ENCODE measurements at regions not wholly inside any gene's neighbourhood (a gene's known extent, or its start where the extent isn't known, plus 50 kb on each side); places are given as distances from the start of the nearest gene placed in this dataset.

- H3K9me1 ChIP-seq (ENCODE audit: control insufficient read depth, insufficient read depth, low read length) = no peaks in the 10 kb centered on the region
- no peak for FAIRE-seq
- POLR2A ChIA-PET = no interaction called here
- H3K27ac ChIP-seq (ENCODE audit: extremely low read depth, low read depth, low read length) = no peak overlapping the region
- no peaks in the 10 kb centered on the region for H3K27me3 ChIP-seq (ENCODE audit: control insufficient read depth in 2 of 2, insufficient read depth in 2 of 2, low read length in 2 of 2)
- BruUV-seq (replicated peaks) = no TSS peak
- H3K9me3 ChIP-seq (replicated peaks; ENCODE audit: control insufficient read depth, insufficient read depth, low read depth, low read length) = no peaks in the 10 kb centered on the region; the same call in 1 of the 2 replicates
- no peaks in the 10 kb centered on the region for H3K36me3 ChIP-seq (ENCODE audit: control insufficient read depth, insufficient read depth, low read length)
- H2AFZ ChIP-seq (ENCODE audit: low read depth, low read length) = no peak overlapping the region
- no peaks in the 10 kb centered on the region for H3K4me1 ChIP-seq (replicated peaks in 1 of 2; ENCODE audit: control insufficient read depth in 2 of 2, insufficient read depth in 2 of 2, low read length in 2 of 2)
- H4K20me1 ChIP-seq (replicated peaks; ENCODE audit: control insufficient read depth, insufficient read depth, low read length) = no peaks in the 10 kb centered on the region
- CTCF ChIA-PET (ENCODE audit: low intra/inter-chr PET ratio) = no interaction called here
- intact Hi-C loops (cut with micrococcal nuclease) (no loop called here), in situ Hi-C loops (cut with MboI) (no loop called here)
- DNase-seq (ENCODE audit: extremely low read depth in 1 of 4, low spot score in 3 of 4) = no peak
- no peaks in the 10 kb centered on the region for H3K79me2 ChIP-seq (ENCODE audit: control insufficient read depth, insufficient read depth, low read length)
- 3% methylated on average over 12 of the region's 15 CpGs for WGBS (ENCODE audit: insufficient coverage, low coverage, missing lambda C conversion rate)
- H3K4me3 ChIP-seq = no peak overlapping the region
- H3K9ac ChIP-seq (ENCODE audit: insufficient read depth in 1 of 2, low read depth in 2 of 2, low read length in 2 of 2) = no peak overlapping the region
- no peak for ATAC-seq
- no peak overlapping the region for H3K4me2 ChIP-seq (ENCODE audit: insufficient read depth, low read length)
- no peak for TF ChIP-seq U2AF2 (optimal IDR thresholded peaks at IDR 0.05; ENCODE audit: low read depth, low read length)
- no peak for TF ChIP-seq USF1 (CRISPR knock-in tag; IDR thresholded peaks at IDR 0.05)
- no peak for TF ChIP-seq FOXK1 (CRISPR knock-in tag; IDR thresholded peaks at IDR 0.05; ENCODE audit: borderline replicate concordance)
- TF ChIP-seq FOXJ3 (CRISPR knock-in tag; IDR thresholded peaks at IDR 0.05) = no peak
- TF ChIP-seq CREB5 (CRISPR knock-in tag; IDR thresholded peaks at IDR 0.05) = no peak
- TF ChIP-seq RAD21 (CRISPR knock-in tag; conservative IDR thresholded peaks at IDR 0.05 in 1 of 2, IDR thresholded peaks at IDR 0.05 in 1 of 2) = no peak
- no peak for TF ChIP-seq ZNF318 (IDR thresholded peaks at IDR 0.05; ENCODE audit: borderline replicate concordance in 1 of 2, low read depth in 1 of 2)
- TF ChIP-seq DDX20 (tag; IDR thresholded peaks at IDR 0.05; ENCODE audit: low read depth) = no peak
- no peak for TF ChIP-seq ELK1 (CRISPR knock-in tag; IDR thresholded peaks at IDR 0.05)
- no peak for TF ChIP-seq MECOM (CRISPR knock-in tag; IDR thresholded peaks at IDR 0.05)
- no peak for TF ChIP-seq NUFIP1 (IDR thresholded peaks at IDR 0.05; ENCODE audit: partially characterized antibody)
- no peak for TF ChIP-seq GABPB2 (CRISPR knock-in tag; conservative IDR thresholded peaks at IDR 0.05)
Measured at GRCh38 chrX:874061-874460, 243.5 kb downstream of the SHOX start.
